Adrenal gland (tissue), 9 donors: ENCODE measurements at regions not wholly inside any gene's neighbourhood (a gene's known extent, or its start where the extent isn't known, plus 50 kb on each side); places are given as distances from the start of the nearest gene placed in this dataset.

Experiments used
- DNase-seq, 7 donors: peaks; one replicate each; pipeline ENCODE4 v3.0.0-alpha.2; 2019 to 2020
- H3K27ac ChIP-seq, 5 donors: fragments of 200-600 bp; sonication (generic) in 4 of 5; 1 replicate in 3 of 5; 2 replicates in 2 of 5; pipeline versions ENCODE4 v1.5.1 to v1.8.0; 2016 to 2020; ENCODE audit warnings: mild to moderate bottlenecking in 1 of 5
- H3K27me3 ChIP-seq: fragments of 200-600 bp; 2 replicates; pipeline ENCODE4 v1.8.0; 2021
- H3K36me3 ChIP-seq, 2 donors: fragments of 200-600 bp; replicated peaks in 1 of 2; 1 replicate in 1 of 2; 2 replicates in 1 of 2; pipeline versions ENCODE4 v1.5.1 to v1.8.0; 2018 to 2022
- H3K4me1 ChIP-seq, 2 donors: fragments of 200-600 bp; replicated peaks in 1 of 2; 1 replicate in 1 of 2; 2 replicates in 1 of 2; pipeline versions ENCODE4 v1.5.1 to v1.8.0; 2018 to 2021
- H3K4me3 ChIP-seq, 4 donors: fragments of 200-600 bp; sonication (generic) in 3 of 4; one replicate each; pipeline ENCODE4 v1.5.1; 2016 to 2018
- H3K9me3 ChIP-seq, 3 donors: fragments of 200-600 bp; sonication (generic) in 1 of 3; replicated peaks in 1 of 3; 1 replicate in 2 of 3; 2 replicates in 1 of 3; pipeline versions ENCODE4 v1.5.1 to v1.8.0; 2016 to 2021
- POLR2A ChIP-seq, 2 donors: fragments of 450-650 bp; IDR thresholded peaks; one replicate each; pipeline ENCODE4 v1.6.1; 2017; ENCODE audit warnings: antibody characterized with exemption in 2 of 2, mild to moderate bottlenecking in 2 of 2, moderate library complexity in 1 of 2
- WGBS, 4 donors: extraction: QIAGEN DNeasy Blood & Tissue Kit in 2 of 4; methylation state at CpG; one replicate each; pipeline versions ENCODE4 v1.1.5 to v1.1.7; 2013 to 2017; 5-methylcytosine and 5-hydroxymethylcytosine counted together
- intact Hi-C, 2 donors: fragments of 100-400 bp; cut with DNase I; formaldehyde crosslinking; loops; one replicate each; pipeline versions ENCODE4 v1.14.1 to v1.15.0; 2022 to 2023
- TF ChIP-seq, protein P1 (sequence below), 6 experiments: fragments of 450-650 bp in 4 of 6; fragments of 200-600 bp in 2 of 6; sonication (generic) in 1 of 6; IDR thresholded peaks; 1 replicate in 5 of 6; 2 replicates in 1 of 6; pipeline versions ENCODE4 v1.5.1 to v1.8.0; 2016 to 2021; ENCODE audit warnings: antibody characterized with exemption in 6 of 6, mild to moderate bottlenecking in 2 of 6, moderate library complexity in 1 of 6
- donor health status: healthy with polysubstance abuse.
- donor health status: Bipolar disorder and iron deficiency.
- donor health status: DM: yes; HTN: yes; CAD: no.
- donor health status: DM: no; HTN: no; CAD: no.
- donor health status: DM: no; HTN: no; CAD: no.

DNA sequence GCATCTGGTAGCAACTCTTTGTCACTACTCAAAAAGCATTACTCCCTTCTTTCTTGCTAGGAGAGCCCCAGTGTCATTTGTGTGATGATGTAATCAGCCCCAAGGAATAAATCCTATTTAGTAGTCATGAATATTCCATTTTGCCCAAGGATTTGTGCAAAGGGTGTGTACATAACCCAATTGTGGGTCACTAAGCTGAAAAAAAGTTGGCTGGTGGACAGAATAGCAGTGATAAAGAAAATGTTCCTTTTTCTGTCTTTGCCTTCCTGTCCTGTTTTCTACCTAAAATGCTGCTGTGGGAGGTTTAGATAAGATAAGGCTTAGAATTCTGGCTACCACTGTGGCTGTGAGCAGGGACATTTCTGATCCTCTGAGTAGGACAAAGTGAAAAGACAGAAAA is 223.1 kb upstream of the ITGA1 start:
- intact Hi-C loops, result no loop called here

DNA sequence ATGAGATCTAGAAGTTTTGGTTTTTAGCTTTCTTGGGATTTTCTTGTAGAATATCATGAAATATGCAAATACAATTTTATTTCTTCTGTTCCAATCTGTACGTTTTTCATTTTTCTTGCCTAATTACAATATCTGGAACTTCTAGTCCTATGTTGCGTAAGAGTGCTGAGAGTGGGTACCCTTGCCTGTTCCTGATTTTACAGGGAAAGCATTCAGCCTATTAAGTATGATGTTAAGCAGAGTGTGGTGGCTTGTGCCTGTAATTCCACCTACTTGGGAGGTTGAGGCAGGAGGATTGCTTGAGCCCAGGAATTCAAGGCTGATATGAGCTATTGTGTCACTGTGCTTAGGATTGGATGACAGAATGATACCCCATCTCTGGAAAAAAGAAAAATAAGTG is 210.2 kb upstream of the ITGA1 start:
- no peak for DNase-seq
- 72 to 82% (median 79%) methylated on average over 2 of the region's 2 CpGs for WGBS, 4 donors
- intact Hi-C loops, result no loop called here
- H3K27me3 ChIP-seq, result no peaks in the 10 kb centered on the region
- no peaks in the 10 kb centered on the region for H3K9me3 ChIP-seq
- H3K4me1 ChIP-seq, result no peaks in the 10 kb centered on the region
- no peak for TF ChIP-seq POLR2A (IDR thresholded peaks at IDR 0.05)
- TF ChIP-seq, protein P1, sequence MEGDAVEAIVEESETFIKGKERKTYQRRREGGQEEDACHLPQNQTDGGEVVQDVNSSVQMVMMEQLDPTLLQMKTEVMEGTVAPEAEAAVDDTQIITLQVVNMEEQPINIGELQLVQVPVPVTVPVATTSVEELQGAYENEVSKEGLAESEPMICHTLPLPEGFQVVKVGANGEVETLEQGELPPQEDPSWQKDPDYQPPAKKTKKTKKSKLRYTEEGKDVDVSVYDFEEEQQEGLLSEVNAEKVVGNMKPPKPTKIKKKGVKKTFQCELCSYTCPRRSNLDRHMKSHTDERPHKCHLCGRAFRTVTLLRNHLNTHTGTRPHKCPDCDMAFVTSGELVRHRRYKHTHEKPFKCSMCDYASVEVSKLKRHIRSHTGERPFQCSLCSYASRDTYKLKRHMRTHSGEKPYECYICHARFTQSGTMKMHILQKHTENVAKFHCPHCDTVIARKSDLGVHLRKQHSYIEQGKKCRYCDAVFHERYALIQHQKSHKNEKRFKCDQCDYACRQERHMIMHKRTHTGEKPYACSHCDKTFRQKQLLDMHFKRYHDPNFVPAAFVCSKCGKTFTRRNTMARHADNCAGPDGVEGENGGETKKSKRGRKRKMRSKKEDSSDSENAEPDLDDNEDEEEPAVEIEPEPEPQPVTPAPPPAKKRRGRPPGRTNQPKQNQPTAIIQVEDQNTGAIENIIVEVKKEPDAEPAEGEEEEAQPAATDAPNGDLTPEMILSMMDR (IDR thresholded peaks at IDR 0.05), result no peak
- no peak overlapping the region for H3K27ac ChIP-seq
- H3K4me3 ChIP-seq, result no peak overlapping the region
- no peaks in the 10 kb centered on the region for H3K36me3 ChIP-seq

More for the DNA sequence above, 223.1 kb upstream of the ITGA1 start:
- H3K4me1 ChIP-seq, result no peaks in the 10 kb centered on the region
- H3K4me3 ChIP-seq, result no peak overlapping the region
- TF ChIP-seq, protein P1 (IDR thresholded peaks at IDR 0.05), result no peak
- TF ChIP-seq POLR2A (IDR thresholded peaks at IDR 0.05), result no peak
- H3K36me3 ChIP-seq, result no peaks in the 10 kb centered on the region
- H3K27me3 ChIP-seq, result no peaks in the 10 kb centered on the region
- no peaks in the 10 kb centered on the region for H3K9me3 ChIP-seq
- no peak for DNase-seq
- no peak overlapping the region for H3K27ac ChIP-seq

DNA sequence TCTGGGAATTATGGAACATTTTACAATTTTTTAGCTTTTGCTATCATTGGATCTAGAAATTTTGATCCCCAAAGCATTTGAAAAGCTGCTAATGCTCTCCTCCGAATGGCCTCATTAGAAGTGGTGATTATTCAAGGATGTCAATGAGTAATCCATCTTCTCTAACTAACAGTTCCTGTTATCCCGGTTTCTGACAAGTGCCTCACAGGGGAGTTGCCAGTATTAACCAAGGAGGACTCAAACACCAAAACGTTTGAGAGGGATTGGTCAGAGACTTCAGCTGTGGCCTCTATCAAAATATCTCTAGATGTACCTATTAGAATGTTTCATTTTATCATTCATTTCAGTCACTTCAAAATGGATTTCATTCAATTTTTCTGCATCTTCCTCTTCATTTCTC is 208.3 kb upstream of the ITGA1 start:
- Histone ChIP-seq H3K4me3 (no peak overlapping the region), H3K9me3 (no peaks in the 10 kb centered on the region), H3K27ac (no peak overlapping the region), H3K27me3 (no peaks in the 10 kb centered on the region), H3K4me1 (no peaks in the 10 kb centered on the region), H3K36me3 (no peaks in the 10 kb centered on the region)
- DNase-seq, result no peak
- TF ChIP-seq, protein P1 (IDR thresholded peaks at IDR 0.05), result no peak
- 27 to 39% (median 30%) methylated on average over 3 of the region's 3 CpGs for WGBS, 4 donors
- intact Hi-C loops, result no loop called here

DNA sequence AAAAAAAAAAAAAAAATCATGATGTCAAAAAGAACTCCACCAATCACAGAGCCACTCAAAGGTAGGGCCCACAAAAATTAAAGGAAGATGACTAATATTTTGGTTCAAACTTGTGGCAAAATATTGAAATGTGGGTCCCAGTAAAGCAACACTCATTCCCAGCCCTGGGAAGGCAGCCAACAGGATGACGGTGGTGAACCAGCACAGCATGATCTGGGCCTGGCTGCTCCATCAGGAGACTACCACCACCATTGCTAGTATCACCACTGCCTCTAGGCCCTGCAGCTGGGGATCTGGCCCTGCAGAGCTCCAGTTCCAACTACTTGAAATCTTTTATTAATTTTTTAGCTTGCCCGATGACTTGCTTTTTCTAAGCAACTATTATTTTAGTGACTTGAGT is 206.8 kb upstream of the ITGA1 start:
- H3K4me1 ChIP-seq, result no peaks in the 10 kb centered on the region
- intact Hi-C loops, result no loop called here
- WGBS, 4 donors, result 73 to 81% (median 80%) methylated on average over 2 of the region's 2 CpGs
- TF ChIP-seq, protein P1 (IDR thresholded peaks at IDR 0.05), result no peak
- no peak for TF ChIP-seq POLR2A (IDR thresholded peaks at IDR 0.05)
- H3K27me3 ChIP-seq, result no peaks in the 10 kb centered on the region
- no peaks in the 10 kb centered on the region for H3K36me3 ChIP-seq
- peak in 1 of 7 donors; percentile 18 for DNase-seq
- no peaks in the 10 kb centered on the region for H3K9me3 ChIP-seq
- no peak overlapping the region for H3K27ac ChIP-seq
- no peak overlapping the region for H3K4me3 ChIP-seq
